GM04503 (cell line): ENCODE measurements at regions not wholly inside any gene's neighbourhood (a gene's known extent, or its start where the extent isn't known, plus 50 kb on each side); places are given as distances from the start of the nearest gene placed in this dataset.
"Not testable (repeated sequence)": the region's sequence is repeated elsewhere in the genome, so short reads cannot be mapped to it uniquely, and the experiment has no call there.

Experiments used
- DNase-seq: peaks from one replicate; pipeline ENCODE4 v3.0.0-alpha.2; 2012; ENCODE audit warnings: low read depth

GRCh38 chr6:93083337-93084230 lies 335.8 kb downstream of the EPHA7 start:
- DNase-seq, result no peak

- no peak for DNase-seq
Observed at GRCh38 chr6:93081901-93082300, 337.5 kb downstream of the EPHA7 start.

- no peak for DNase-seq
Observed at GRCh38 chr6:93079061-93079460, 340.3 kb downstream of the EPHA7 start.

- no peak for DNase-seq
Observed at GRCh38 chr6:93073811-93074210, 345.5 kb downstream of the EPHA7 start.

DNA sequence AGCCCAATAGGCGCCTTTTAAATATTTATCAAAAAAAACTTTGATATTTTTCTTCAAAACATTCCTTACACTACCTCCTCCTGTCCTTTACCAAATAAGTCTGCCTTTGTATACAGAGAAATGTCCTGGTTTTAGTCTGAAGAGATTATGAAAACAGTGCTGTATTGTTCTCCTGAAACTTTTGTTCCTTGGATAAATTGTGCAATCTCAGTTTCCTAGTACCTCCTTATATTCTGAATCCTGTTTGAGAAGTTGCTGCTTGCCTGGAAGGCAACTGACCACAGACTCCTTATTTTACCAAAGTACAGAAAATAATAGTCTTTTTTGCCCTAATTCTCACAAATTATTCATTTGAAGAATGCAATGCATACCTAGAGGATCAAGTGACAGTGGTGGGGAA lies 349.5 kb downstream of the EPHA7 start:
- DNase-seq, result no peak

GRCh38 chr6:93059911-93060310 lies 359.4 kb downstream of the EPHA7 start:
- DNase-seq, result no peak

DNA sequence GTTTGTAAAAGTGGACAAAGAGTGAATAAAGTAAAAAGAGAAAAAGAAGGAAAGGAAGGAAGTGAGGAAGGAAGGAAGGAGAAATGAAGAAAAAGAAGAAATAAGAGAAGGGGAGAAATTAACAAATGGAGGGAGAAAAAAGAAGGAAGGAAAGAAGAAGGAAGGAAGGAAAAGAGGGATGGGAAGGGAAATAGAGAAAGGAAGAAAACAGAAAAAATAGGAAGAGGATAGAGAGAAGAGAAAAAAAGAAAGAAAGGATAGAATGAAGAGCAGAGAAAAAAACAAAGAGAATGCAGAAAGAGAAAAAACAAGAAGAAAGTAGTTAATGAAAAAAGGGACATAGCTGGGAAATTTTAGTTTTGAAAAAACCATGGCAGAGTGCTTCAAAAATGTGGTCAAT lies 361.8 kb downstream of the EPHA7 start:
- no peak for DNase-seq

DNA sequence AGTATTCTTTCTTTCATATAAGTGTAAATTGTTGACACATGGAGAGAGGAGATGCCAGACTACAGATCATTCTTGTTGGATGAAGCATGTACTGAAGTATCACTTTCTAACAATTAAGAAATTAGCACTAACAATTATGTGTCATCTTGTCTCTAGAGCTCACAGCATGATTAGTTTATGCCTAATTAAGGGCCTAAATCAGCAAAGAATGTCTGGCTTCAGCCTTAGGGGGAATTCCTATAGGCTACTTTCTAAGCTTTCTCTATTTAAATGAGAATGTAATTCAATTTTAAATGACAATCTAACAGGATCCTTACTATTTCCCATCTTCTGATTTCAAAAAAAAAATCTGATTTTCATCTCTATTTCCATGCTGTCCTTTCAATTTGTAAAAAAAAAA lies 371.0 kb downstream of the EPHA7 start:
- DNase-seq, result no peak

DNA sequence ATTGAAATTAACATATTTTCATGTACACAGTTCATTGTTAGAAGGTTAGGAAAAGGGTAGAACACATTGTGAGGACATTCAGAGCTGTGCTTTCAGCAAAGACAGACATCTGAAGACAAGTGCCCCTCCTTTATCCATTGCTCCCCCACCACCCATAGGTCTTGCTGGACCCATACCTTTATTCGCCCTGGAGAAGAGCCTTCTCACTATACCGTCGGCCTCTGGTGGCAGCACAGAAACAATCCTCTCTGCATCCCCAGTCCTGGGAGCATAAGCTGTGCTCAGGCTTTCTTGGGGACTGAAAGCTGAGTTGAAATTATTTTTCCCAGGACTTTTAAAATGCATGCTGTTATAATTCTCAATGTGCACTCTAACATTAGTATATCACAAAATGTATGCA lies 372.3 kb downstream of the EPHA7 start:
- DNase-seq, result no peak

GRCh38 chr6:93045156-93045555 lies 374.2 kb downstream of the EPHA7 start:
- DNase-seq, result no peak

DNA sequence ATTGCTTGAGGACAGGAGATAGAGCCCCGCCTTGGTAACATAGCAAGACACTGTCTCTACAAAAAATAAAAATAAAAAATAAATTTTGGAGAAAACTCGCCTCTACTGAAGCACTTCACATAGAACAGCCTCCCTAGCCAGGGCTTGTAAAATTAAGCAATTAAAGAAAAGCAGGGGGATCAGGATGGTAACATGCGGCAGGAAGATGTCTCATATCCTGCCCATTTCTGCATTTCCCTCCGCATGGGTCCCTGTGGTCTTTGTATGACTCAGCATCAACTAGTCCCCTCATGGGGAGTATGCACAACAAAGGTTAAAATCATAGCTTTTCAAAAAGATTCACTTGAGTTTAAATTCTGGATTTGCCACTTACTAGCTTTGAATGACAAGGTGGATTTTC lies 379.0 kb downstream of the EPHA7 start:
- DNase-seq, result no peak

- DNase-seq, result no peak
Observed at GRCh38 chr6:93036835-93037234, 382.5 kb downstream of the EPHA7 start.

- DNase-seq, result no peak
Observed at GRCh38 chr6:93035756-93036155, 383.6 kb downstream of the EPHA7 start.

DNA sequence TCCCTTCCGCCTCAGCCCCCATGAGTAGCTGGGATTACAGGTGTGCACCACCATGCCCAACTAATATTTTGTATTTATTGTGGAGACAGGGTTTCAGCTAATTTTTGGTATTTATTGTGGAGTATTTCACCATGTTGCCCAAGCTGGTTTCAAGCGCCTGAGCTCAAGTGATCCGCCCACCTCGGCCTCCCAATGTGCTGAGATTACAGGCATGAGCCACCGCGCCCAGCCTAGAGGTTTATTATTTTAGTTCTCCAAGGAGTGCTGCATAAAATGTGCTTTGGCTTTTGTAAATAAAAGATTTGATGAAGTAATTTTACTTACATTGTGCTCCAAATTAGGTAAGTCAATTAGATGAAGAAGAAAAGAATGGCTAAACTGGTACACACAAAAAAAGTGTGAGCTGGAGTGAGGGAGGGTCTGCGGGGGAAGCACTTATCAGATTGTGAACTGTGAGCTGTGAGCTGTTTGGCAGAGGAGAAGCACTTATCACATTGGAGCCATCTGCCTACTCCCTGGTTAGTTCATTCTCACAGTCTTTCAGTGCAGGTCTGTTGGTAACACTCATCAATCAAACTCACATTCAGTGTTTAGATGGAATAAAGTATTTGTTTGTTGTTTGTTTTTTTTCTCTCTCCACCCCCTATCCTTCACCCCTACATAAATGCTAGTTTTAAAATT lies 398.0 kb downstream of the EPHA7 start:
- no peak for DNase-seq

GRCh38 chr6:93017626-93018025 lies 401.7 kb downstream of the EPHA7 start:
- DNase-seq, result no peak

GRCh38 chr6:93017213-93017612 lies 402.1 kb downstream of the EPHA7 start:
- no peak for DNase-seq

GRCh38 chr6:93013054-93013453 lies 406.3 kb downstream of the EPHA7 start:
- DNase-seq, result no peak

GRCh38 chr6:93008375-93008774 lies 411.0 kb downstream of the EPHA7 start:
- no peak for DNase-seq

DNA sequence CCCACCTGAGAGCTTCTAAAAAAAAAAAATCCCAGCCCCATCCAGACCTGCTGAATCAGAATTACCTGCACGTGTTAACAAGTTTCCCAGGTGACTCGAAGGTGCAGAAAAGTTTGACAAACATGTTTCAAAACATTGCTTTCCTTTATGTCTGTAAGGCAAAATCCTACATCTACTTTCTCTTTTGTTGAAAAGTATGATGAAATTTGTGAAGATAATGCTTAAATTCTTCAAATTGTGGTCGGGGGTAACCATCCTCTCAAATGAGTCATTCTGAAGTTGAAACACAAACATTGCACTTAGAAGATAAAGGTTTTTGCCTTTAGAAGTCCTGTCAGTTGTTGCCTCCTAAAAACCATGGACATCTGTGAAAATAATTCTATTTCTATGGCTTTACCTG lies 429.7 kb downstream of the EPHA7 start:
- no peak for DNase-seq

DNA sequence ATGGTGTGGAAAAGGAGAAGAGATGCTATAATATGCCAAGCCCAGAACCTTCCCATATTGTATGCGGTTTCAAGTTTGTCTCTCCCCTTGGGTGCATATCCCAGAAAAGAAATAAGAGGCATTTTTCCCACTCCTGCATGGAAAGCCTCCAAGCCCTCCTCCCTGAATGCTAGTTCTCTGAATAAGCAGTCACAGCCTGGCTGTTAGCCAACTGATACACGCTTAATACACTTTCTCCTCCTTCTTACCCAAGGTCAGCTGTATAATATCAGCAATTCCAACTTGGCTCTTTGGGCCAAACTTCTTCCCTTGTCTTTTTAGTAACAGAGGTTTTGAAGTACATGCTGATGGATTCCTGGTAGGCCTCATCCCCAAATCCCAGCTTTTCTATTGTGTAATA lies 440.1 kb downstream of the EPHA7 start:
- DNase-seq, result no peak

DNA sequence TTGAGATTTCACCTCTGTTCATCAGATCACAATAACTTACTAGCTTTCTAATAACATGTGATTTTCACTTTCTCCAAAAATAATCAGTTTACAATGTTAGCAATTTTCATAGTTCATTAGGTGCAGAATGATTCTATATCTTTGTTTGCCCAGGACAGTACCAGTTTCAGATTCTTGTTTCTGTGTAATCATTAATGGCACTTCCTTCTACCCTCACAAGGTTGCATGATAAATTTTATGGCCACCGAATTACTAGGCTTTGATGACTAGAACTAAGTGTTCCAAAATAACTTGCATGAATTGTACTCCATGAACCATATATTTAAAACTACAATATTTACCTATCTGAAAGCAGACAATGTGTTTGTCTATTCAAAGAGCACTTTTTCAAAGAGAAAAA lies 442.3 kb downstream of the EPHA7 start:
- DNase-seq, result no peak

DNA sequence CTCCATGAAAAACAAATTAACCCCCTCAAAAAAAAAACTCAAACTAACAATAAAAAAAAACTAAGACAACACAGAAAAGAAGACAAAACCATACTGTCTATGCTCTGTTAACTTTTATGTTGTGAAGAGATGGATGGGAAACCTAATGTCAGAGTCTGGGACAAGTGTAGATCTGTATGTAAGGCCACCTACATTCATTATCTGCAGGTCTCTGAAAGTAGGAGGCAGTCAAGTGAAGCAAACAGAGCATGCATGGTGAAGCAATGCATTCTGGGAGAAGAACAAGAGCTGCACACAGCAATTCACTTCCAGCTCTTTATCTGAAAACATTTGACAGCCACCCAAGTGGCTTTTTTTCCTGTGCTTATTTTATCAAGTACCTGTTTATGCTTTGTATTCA lies 452.0 kb downstream of the EPHA7 start:
- no peak for DNase-seq

- no peak for DNase-seq
Observed at GRCh38 chr6:92962846-92963245, 456.5 kb downstream of the EPHA7 start.

- DNase-seq, result not testable (repeated sequence)
Observed at GRCh38 chr6:92952111-92952510, 467.2 kb downstream of the EPHA7 start.
